ENCODE measurements at regions not wholly inside any gene's neighbourhood (a gene's known extent, or its start where the extent isn't known, plus 50 kb on each side); places are given as distances from the start of the nearest gene placed in this dataset.
A peak's percentile ranks its signal among the peaks of the same experiment; 100 is the strongest.

- DNase-seq, result peak; percentile 50
- Mint-ChIP-seq H3K36me3 (ENCODE audit: low read depth) (no peaks in the 10 kb centered on the region), H3K9me3 (no peaks in the 10 kb centered on the region), H3K27me3 (ENCODE audit: insufficient read depth) (no peaks in the 10 kb centered on the region; the same call in 1 of the 2 replicates), H3K4me3 (peak overlapping the region; percentile 23; the same call in 1 of the 2 replicates), H3K4me1 (ENCODE audit: low read depth) (peaks cover 55% of the 10 kb centered on the region), H3K27ac (peak overlapping the region; percentile 38)
- TF ChIP-seq CTCF (IDR thresholded peaks at IDR 0.05), result no peak
Observed at GRCh38 chr13:33497146-33497845, 211.7 kb upstream of the STARD13 start.

GRCh38 chr13:33508060-33508459 is 222.5 kb upstream of the STARD13 start:
- no peak overlapping the region for H3K27ac Mint-ChIP-seq
- no peaks in the 10 kb centered on the region for H3K9me3 Mint-ChIP-seq
- no peaks in the 10 kb centered on the region for H3K27me3 Mint-ChIP-seq (ENCODE audit: insufficient read depth)
- no peak for TF ChIP-seq CTCF (IDR thresholded peaks at IDR 0.05)
- 0 out of 2 replicates have a peak, but pooled peaks cover 6% of the 10 kb centered on the region for H3K36me3 Mint-ChIP-seq (ENCODE audit: low read depth)
- DNase-seq, result no peak
- H3K4me1 Mint-ChIP-seq (ENCODE audit: low read depth), result peaks cover 19% of the 10 kb centered on the region
- no peak overlapping the region for H3K4me3 Mint-ChIP-seq

GRCh38 chr13:33509642-33510229 is 224.2 kb upstream of the STARD13 start:
- peak overlapping the region; percentile 36 for H3K27ac Mint-ChIP-seq
- peak; percentile 41 for DNase-seq
- no peak for TF ChIP-seq CTCF (IDR thresholded peaks at IDR 0.05)

GRCh38 chr13:33510350-33510970 is 224.9 kb upstream of the STARD13 start:
- H3K27ac Mint-ChIP-seq, result peak overlapping the region; percentile 36

More at GRCh38 chr13:33509642-33510229, 224.2 kb upstream of the STARD13 start:
- H3K36me3 Mint-ChIP-seq (ENCODE audit: low read depth), result no peaks in the 10 kb centered on the region
- no peak overlapping the region for H3K4me3 Mint-ChIP-seq
- no peaks in the 10 kb centered on the region for H3K27me3 Mint-ChIP-seq (ENCODE audit: insufficient read depth)
- no peaks in the 10 kb centered on the region for H3K9me3 Mint-ChIP-seq
- peaks cover 33% of the 10 kb centered on the region for H3K4me1 Mint-ChIP-seq (ENCODE audit: low read depth)

More at GRCh38 chr13:33510350-33510970, 224.9 kb upstream of the STARD13 start:
- H3K4me1 Mint-ChIP-seq (ENCODE audit: low read depth), result peaks cover 33% of the 10 kb centered on the region
- H3K9me3 Mint-ChIP-seq, result no peaks in the 10 kb centered on the region
- no peaks in the 10 kb centered on the region for H3K36me3 Mint-ChIP-seq (ENCODE audit: low read depth)
- no peak overlapping the region for H3K4me3 Mint-ChIP-seq
- TF ChIP-seq CTCF (IDR thresholded peaks at IDR 0.05), result no peak
- DNase-seq, result no peak
- no peaks in the 10 kb centered on the region for H3K27me3 Mint-ChIP-seq (ENCODE audit: insufficient read depth)
